ENCODE measurements at regions not wholly inside any gene's neighbourhood (a gene's known extent, or its start where the extent isn't known, plus 50 kb on each side); places are given as distances from the start of the nearest gene placed in this dataset.
"Not testable (repeated sequence)": the region's sequence is repeated elsewhere in the genome, so short reads cannot be mapped to it uniquely, and the experiment has no call there.

- DNase-seq = no peak
These were observed 50.2 kb upstream of the TP53I11 start for GRCh38 chr11:45000918-45001317.

- DNase-seq = no peak
These were observed 50.9 kb upstream of the TP53I11 start for GRCh38 chr11:45001466-45002165.

DNA sequence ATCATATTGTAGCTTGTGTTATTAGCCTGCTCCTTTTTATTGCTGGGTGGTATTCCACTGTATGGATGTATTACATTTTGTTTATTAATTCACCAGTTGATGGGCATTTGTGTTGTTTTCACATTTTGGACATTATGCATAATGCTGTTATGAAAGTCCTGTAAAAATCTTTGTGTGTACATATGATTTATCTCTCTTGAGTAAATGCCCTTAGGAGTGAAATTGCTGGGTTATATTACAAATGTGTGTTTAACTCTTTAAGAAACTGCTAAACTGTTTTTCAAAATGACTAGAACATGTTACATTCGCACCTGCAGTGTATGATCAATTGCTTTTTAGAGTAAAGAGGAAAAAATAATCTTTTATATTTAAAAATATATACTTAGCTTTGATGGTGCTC lies 54.4 kb upstream of the TP53I11 start:
- no peak for DNase-seq

DNA sequence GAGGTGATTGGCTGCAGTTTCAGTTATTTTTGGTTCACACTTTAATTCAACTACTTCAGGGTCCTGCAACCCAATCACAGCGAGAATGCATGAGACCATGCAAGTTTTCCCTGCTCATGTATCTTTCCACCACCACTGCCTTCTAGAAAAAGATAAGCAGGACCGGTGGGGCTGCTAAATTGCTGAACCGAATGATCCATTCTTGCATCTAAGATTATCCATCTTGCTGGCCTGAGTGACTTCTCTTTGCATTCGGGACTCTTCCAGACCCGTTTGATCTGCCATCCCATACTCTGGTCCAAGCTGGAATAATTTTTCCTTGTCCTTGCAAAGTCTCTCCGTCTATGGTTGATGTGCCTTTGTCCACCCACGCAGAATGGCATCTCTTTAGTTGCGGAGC lies 56.3 kb upstream of the TP53I11 start:
- no peak for DNase-seq

DNA sequence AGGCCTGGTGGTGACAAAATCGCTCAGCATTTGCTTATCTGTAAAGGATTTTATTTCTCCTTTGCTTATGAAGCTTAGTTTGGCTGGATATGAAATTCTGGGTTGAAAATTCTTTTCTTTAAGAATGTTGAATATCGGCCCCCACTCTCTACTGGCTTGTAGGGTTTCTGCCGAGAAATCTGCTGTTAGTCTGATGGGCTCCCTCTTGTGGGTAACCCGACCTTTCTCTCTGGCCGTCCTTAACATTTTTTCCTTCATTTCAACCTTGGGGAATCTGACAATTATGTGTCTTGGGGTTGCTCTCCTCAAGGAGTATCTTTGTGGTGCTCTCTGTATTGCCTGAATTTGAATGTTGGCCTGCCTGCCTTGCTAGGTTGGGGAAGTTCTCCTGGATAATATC lies 65.3 kb upstream of the TP53I11 start:
- not testable (repeated sequence) for DNase-seq

DNA sequence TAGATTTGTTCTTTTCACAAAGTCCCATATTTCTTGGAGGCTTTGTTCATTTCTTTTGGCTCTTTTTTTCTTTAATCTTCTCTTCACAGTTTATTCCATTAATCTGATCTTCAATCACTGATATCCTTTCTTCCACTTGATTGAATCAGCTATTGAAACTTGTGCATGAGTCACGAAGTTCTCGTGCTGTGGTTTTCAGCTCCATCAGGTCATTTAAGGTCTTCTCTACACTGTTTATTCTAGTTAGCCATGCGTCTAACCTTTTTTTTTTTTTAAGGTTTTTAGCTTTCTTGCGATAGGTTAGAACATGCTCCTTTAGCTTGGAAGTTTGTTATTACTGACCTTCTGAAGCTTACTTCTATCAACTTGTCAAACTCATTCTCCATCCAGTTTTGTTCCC lies 65.8 kb upstream of the TP53I11 start:
- DNase-seq = not testable (repeated sequence)

GRCh38 chr11:45017329-45017728 lies 66.6 kb upstream of the TP53I11 start:
- DNase-seq = no peak

DNA sequence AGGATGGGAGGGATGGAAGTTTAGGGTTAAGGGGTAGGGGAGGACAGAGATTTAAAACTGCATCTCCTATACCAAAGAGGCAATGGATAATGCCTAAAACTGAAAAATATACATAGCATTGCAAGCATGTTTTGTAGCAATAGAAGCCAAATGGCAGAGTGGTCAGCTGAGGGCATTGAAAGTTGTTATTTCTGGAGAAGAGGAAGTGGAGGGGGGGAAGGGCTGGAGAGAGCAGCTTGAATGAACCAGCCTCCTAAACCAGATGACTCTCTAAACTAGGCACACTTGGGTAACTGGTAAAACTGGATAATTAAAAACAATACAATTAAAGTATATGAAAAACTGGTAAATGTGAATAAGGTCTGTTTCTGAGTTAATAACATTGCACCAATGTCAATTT lies 70.3 kb upstream of the TP53I11 start:
- no peak for DNase-seq

DNA sequence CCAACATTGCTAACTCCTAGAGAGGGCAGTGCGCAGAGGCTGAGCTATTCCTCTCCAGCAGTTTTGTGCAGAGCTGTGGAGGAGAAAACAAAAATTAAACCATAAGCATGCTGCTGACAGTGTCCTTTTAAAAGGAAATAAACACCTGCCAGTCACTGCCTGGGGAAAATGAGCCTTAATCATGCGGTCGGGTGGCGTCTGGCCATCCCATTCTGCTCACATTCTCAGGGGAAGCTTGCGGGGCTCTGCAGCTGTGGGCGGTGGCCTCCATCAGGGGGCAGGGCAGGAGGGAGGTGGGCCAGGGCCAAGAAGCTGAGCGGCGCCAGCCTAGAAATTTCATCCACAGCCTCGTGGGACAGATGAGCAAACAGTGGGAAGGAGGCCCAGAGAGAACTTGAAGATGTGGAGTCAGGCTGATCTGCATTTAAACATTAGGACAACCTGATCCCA lies 71.0 kb upstream of the TP53I11 start:
- peak; percentile 38 for DNase-seq

- peak; percentile 10 for DNase-seq
These were observed 71.8 kb upstream of the TP53I11 start for GRCh38 chr11:45022294-45023064.

GRCh38 chr11:45023065-45023365 lies 72.3 kb upstream of the TP53I11 start:
- DNase-seq = peak; percentile 8

GRCh38 chr11:45024316-45024715 lies 73.6 kb upstream of the TP53I11 start:
- DNase-seq = no peak

- DNase-seq = no peak
These were observed 74.3 kb upstream of the TP53I11 start for GRCh38 chr11:45024846-45025588.

DNA sequence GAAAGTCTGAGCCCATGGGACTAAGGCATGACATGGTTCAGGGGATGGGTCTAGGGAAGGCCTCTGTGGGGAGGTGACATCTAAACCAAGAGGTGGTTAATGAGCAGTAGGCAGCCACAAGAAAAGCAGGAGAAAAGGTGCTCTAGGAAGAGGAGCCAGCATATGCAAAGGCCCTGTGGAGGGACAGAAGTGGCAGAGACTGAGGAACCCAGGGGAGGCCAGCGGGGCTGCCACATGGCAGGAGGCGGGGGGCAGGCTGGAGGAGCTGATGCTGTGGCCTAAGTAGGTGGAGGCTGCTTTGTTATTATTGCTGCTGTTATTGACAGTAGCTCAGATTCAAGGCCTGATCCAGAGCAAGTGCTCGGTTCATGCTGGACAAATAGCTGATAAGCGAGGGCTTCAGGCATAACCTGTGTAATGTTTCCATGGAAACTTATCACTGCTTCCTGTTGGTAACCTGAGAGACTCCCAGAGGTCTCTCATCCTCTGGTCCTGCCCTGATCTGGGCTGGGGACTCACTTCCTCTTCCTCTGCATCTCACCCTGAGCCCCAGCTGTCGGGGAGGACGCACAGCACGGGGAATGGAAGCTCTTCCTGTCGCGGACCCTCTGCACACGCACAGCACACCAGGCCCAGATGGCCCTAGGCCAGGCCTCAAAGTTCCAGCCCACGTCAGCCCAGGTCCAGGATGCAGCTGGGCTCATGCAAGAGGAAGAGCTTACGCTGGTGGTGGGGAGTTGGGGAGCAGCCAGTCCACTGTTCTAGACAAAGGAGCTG lies 75.2 kb upstream of the TP53I11 start:
- peak; percentile 10 for DNase-seq

DNA sequence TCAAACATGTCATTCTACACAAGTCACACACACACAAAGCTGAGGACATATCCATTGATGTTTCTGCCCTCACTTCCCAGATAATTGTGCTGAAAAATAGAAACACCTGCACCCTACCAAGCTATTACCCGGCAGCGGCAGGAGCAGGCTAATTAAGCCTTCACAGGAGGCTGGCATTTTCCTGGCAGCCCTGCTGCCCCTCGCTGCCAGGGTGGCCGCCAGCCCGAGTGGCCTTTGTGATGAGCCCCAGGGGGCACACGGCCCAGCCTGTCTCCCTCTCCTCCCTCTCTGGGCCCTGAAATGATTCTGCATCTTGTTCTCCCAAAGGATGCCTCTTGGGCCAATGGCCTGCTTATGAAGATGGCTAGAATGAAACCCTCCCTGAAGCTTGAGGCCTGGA lies 76.2 kb upstream of the TP53I11 start:
- no peak for DNase-seq

DNA sequence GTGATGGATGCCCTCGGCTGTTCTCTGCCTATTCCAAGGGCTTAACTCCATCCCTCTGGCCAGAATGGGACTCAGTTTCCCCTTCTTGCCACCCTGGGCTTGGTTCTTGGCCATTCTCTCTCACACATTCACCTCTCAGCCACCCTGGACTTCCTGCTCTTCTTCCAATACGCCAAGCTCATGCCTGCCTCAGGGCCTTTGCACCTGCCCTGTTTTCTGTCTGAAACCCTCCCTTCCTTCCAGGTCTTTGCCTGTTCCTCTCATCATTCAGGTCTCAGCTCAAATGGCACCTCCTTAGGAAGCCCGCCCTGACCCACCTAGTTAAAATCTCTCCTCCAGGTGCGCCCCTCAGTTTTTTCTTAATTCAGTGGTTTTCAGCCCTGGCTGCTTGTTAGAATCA lies 76.6 kb upstream of the TP53I11 start:
- no peak for DNase-seq

GRCh38 chr11:45028911-45029682 lies 78.4 kb upstream of the TP53I11 start:
- DNase-seq = no peak

GRCh38 chr11:45030778-45031177 lies 80.1 kb upstream of the TP53I11 start:
- DNase-seq = no peak

GRCh38 chr11:45031912-45032519 lies 81.3 kb upstream of the TP53I11 start:
- no peak for DNase-seq

GRCh38 chr11:45035413-45035812 lies 84.7 kb upstream of the TP53I11 start:
- no peak for DNase-seq

DNA sequence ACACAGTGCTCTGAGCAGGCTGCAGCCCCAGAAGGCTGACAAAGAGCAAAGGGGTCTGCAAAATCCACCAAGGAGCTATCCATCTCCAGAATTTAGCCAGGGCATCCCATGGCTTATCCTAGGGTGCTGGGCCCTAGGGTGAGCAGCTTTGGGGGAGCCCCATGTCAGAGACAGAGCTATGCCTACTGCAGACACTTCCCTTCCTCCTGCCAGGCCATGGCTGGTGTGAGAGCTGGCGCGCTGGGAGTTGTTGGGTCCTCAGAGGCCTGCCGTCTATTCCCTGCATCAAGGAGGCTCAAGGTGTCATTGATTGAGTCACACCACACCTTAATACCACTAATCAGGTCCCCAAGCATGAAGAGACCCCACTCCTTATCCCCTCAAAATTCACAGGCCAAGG lies 85.3 kb upstream of the TP53I11 start:
- DNase-seq = no peak

GRCh38 chr11:45036733-45037132 lies 86.0 kb upstream of the TP53I11 start:
- no peak for DNase-seq
